Right lobe of liver (tissue), 6 donors: ENCODE measurements at regions not wholly inside any gene's neighbourhood (a gene's known extent, or its start where the extent isn't known, plus 50 kb on each side); places are given as distances from the start of the nearest gene placed in this dataset.

Experiments used
- ATAC-seq, 4 donors: fragments of 200-7000 bp; cut with Tn5 transposase; one replicate each; pipeline ENCODE4 v1.9.1; 2020; ENCODE audit warnings: mild to moderate bottlenecking in 4 of 4, moderate library complexity in 4 of 4
- DNase-seq, 3 donors: peaks; one replicate each; pipeline ENCODE4 v3.0.0-alpha.2; 2020
- H3K27ac ChIP-seq, 3 donors: fragments of 200-600 bp; one replicate each; pipeline ENCODE4 v1.8.0; 2022
- H3K27me3 ChIP-seq, 2 donors: fragments of 200-600 bp; one replicate each; pipeline ENCODE4 v1.8.0; 2022
- H3K36me3 ChIP-seq, 4 donors: fragments of 200-600 bp; sonication (generic) in 1 of 4; one replicate each; pipeline versions ENCODE4 v1.5.1 to v1.8.0; 2017 to 2022; ENCODE audit warnings: control low read depth in 1 of 4
- H3K4me1 ChIP-seq, 4 donors: fragments of 200-600 bp; sonication (generic) in 1 of 4; one replicate each; pipeline versions ENCODE4 v1.5.1 to v1.8.0; 2017 to 2022; ENCODE audit warnings: control low read depth in 1 of 4
- H3K4me3 ChIP-seq, 3 donors: fragments of 200-600 bp; one replicate each; pipeline ENCODE4 v1.8.0; 2022
- H3K9me3 ChIP-seq, 4 donors: fragments of 200-600 bp; sonication (generic) in 1 of 4; one replicate each; pipeline versions ENCODE4 v1.5.1 to v1.8.0; 2017 to 2022; ENCODE audit warnings: control low read depth in 1 of 4
- CTCF ChIP-seq, 4 donors: fragments of 200-600 bp in 3 of 4; fragments of 450-650 bp in 1 of 4; IDR thresholded peaks; one replicate each; pipeline versions ENCODE4 v1.5.1 to v1.8.0; 2016 to 2022; ENCODE audit warnings: antibody characterized with exemption in 4 of 4, mild to moderate bottlenecking in 2 of 4
- POLR2A ChIP-seq: fragments of 450-650 bp; IDR thresholded peaks from one replicate; pipeline ENCODE4 v1.6.1; 2017; ENCODE audit warnings: antibody characterized with exemption, mild to moderate bottlenecking
- WGBS: methylation state at CpG from one replicate; pipeline ENCODE4 v1.1.6; 2018; ENCODE audit warnings: low coverage, low lambda C conversion rate; ENCODE audit not compliant: insufficient coverage; ENCODE audit errors: missing lambda C conversion rate; 5-methylcytosine and 5-hydroxymethylcytosine counted together
- intact Hi-C, 2 donors: fragments of 100-400 bp; cut with DNase I; formaldehyde crosslinking; loops; one replicate each; pipeline versions ENCODE4 v1.11.2 to v1.14.1; 2022
- donor health status: DM: no; HTN: yes; CAD: no.
- donor health status: DM: no; HTN: no; CAD: no.
- donor health status: DM: no; HTN: no; CAD: no.
- donor health status: DM: no; HTN: yes; CAD: no.
- donor health status: DM: no; HTN: yes; CAD: no.

GRCh38 chr12:112671564-112671963 is 120.0 kb upstream of the RPH3A start:
- Histone ChIP-seq H3K4me1 (no peaks in the 10 kb centered on the region), H3K9me3 (no peaks in the 10 kb centered on the region), H3K27me3 (no peaks in the 10 kb centered on the region), H3K27ac (no peak overlapping the region), H3K36me3 (no peaks in the 10 kb centered on the region), H3K4me3 (no peak overlapping the region)
- DNase-seq (no peak), ATAC-seq (no peak)
- WGBS, result 67% methylated on average over 1 of the region's 1 CpG
- TF ChIP-seq CTCF (IDR thresholded peaks at IDR 0.05) (no peak), POLR2A (no peak)
- intact Hi-C loops, result no loop called here

GRCh38 chr12:112674539-112674938 is 117.0 kb upstream of the RPH3A start:
- Histone ChIP-seq H3K27me3 (no peaks in the 10 kb centered on the region), H3K9me3 (no peaks in the 10 kb centered on the region), H3K4me3 (no peak overlapping the region), H3K27ac (no peak overlapping the region), H3K4me1 (no peaks in the 10 kb centered on the region), H3K36me3 (no peaks in the 10 kb centered on the region)
- ATAC-seq (no peak), DNase-seq (no peak)
- WGBS, result 3% methylated on average over 2 of the region's 2 CpGs
- intact Hi-C loops, result no loop called here
- TF ChIP-seq POLR2A, result no peak
- no peak for TF ChIP-seq CTCF (IDR thresholded peaks at IDR 0.05)

- ATAC-seq (no peak), DNase-seq (no peak)
- no peaks in the 10 kb centered on the region for H3K4me1 ChIP-seq
- no peaks in the 10 kb centered on the region for H3K9me3 ChIP-seq
- no peaks in the 10 kb centered on the region for H3K36me3 ChIP-seq
- no peak overlapping the region for H3K27ac ChIP-seq
- 45% methylated on average over 4 of the region's 4 CpGs for WGBS
- no peak overlapping the region for H3K4me3 ChIP-seq
- H3K27me3 ChIP-seq, result no peaks in the 10 kb centered on the region
- no peak for TF ChIP-seq POLR2A
- no peak for TF ChIP-seq CTCF (IDR thresholded peaks at IDR 0.05)
- intact Hi-C loops, result no loop called here
Measured at GRCh38 chr12:112676507-112676906, 115.0 kb upstream of the RPH3A start.

- Histone ChIP-seq H3K27ac (no peak overlapping the region), H3K36me3 (no peaks in the 10 kb centered on the region), H3K27me3 (no peaks in the 10 kb centered on the region), H3K4me1 (no peaks in the 10 kb centered on the region), H3K9me3 (no peaks in the 10 kb centered on the region), H3K4me3 (no peak overlapping the region)
- DNase-seq (no peak), ATAC-seq (no peak)
- intact Hi-C loops, result no loop called here
- 61% methylated on average over 5 of the region's 6 CpGs for WGBS
- TF ChIP-seq CTCF (IDR thresholded peaks at IDR 0.05) (no peak), POLR2A (no peak)
Measured at GRCh38 chr12:112677050-112677765, 114.3 kb upstream of the RPH3A start.

- Histone ChIP-seq H3K4me1 (no peaks in the 10 kb centered on the region), H3K36me3 (no peaks in the 10 kb centered on the region), H3K4me3 (no peak overlapping the region), H3K9me3 (no peaks in the 10 kb centered on the region), H3K27me3 (no peaks in the 10 kb centered on the region), H3K27ac (no peak overlapping the region)
- 57% methylated on average over 3 of the region's 4 CpGs for WGBS
- ATAC-seq (no peak), DNase-seq (no peak)
- TF ChIP-seq CTCF (IDR thresholded peaks at IDR 0.05) (no peak), POLR2A (no peak)
- intact Hi-C loops, result no loop called here
Measured at GRCh38 chr12:112680993-112681392, 110.6 kb upstream of the RPH3A start.
